BJ (cell line): ENCODE measurements at regions not wholly inside any gene's neighbourhood (a gene's known extent, or its start where the extent isn't known, plus 50 kb on each side); places are given as distances from the start of the nearest gene placed in this dataset.

Experiments
- CTCF ChIA-PET: fragments of 350-600 bp; formaldehyde crosslinking; extraction: SDS; loops from one replicate; lab custom pipeline; 2021; ENCODE audit warnings: antibody characterized with exemption, inconsistent platforms; lab: Yijun Ruan, JAX
- POLR2A ChIA-PET: fragments of 300-600 bp; sonication (Branson Sonifier 250); formaldehyde crosslinking; extraction: SDS; loops from one replicate; lab custom pipeline; 2021; ENCODE audit warnings: antibody characterized with exemption; lab: Charles Lee
- DNase-seq: peaks from one replicate; pipeline ENCODE4 v3.0.0-alpha.2; 2011; ENCODE audit warnings: low read depth
- H3K27me3 ChIP-seq: 2 replicates; pipeline ENCODE4 v1.6.0; 2011; ENCODE audit warnings: low read length; ENCODE audit not compliant: control insufficient read depth, insufficient read depth
- H3K36me3 ChIP-seq: 2 replicates; pipeline ENCODE4 v1.5.1; 2011; ENCODE audit warnings: low read length; ENCODE audit not compliant: control insufficient read depth, insufficient read depth
- H3K4me3 ChIP-seq: 2 replicates; pipeline ENCODE4 v1.5.1; 2011; ENCODE audit warnings: low read depth, mild to moderate bottlenecking, control low read depth, low read length
- CTCF ChIP-seq: IDR thresholded peaks from 2 replicates; pipeline ENCODE4 v1.5.1; 2011; ENCODE audit warnings: low read depth, mild to moderate bottlenecking, control low read depth, inconsistent platforms, low read length, moderate library complexity; ENCODE audit not compliant: insufficient read depth

DNA sequence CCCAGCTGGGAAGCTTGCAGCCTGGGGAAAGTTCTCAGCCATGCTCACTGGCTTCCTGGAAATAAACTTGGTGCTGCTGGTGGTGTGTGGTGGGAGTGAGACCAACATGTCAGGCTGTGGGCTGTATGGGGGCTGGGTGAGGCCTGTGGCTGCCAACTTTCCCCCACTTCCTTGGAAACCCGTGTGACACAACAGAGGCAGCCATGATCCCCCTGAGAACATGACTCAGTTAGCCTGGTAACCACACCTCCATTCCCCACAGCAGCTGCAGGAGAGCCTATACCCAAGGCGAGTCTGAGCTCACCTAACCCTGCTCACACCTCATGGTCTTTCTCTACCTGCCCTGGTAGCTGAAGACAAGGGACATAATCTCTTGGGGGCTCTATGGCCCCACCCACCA lies 72.7 kb upstream of the RGMB start:
- Histone ChIP-seq H3K27me3 (no peaks in the 10 kb centered on the region), H3K36me3 (no peaks in the 10 kb centered on the region), H3K4me3 (no peak overlapping the region)
- CTCF ChIA-PET: interaction anchor here (0.6 to 1.6 kb wide), 2 partner anchors 12 to 47 kb away, joined by 3 read pairs; no protein-coding TSS in a partner anchor
- no peak for TF ChIP-seq CTCF
- no peak for DNase-seq
- POLR2A ChIA-PET: no interaction called here

GRCh38 chr5:98705841-98706240 lies 67.6 kb upstream of the RGMB start:
- Histone ChIP-seq H3K36me3 (no peaks in the 10 kb centered on the region), H3K4me3 (no peak overlapping the region), H3K27me3 (no peaks in the 10 kb centered on the region)
- ChIA-PET CTCF (no interaction called here), POLR2A (no interaction called here)
- DNase-seq: peak; percentile 6
- TF ChIP-seq CTCF: no peak

DNA sequence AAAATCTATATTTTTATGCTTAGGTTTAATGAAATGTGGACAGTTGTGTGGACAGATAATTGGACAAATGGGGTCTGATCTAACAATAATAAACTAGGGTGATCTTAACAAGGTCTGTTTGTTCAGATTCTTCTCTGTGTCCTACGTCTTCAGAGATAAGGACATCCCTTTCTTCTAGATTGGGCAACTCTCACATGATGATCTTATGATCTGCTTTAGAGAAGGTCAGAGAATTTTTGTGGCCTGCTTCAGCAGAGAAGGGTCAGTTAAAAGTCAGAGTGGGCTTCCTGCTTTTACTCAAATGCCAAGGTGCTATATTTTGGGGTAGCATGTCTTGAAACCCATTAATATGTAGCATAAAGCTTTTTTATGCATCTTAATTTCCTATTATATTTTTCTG lies 63.8 kb upstream of the RGMB start:
- H3K4me3 ChIP-seq: no peak overlapping the region
- ChIA-PET CTCF (interaction anchor here (0.5 to 1.1 kb wide), 2 partner anchors 60 to 324 kb away, joined by 3 to 4 read pairs; no protein-coding TSS in a partner anchor), POLR2A (no interaction called here)

DNA sequence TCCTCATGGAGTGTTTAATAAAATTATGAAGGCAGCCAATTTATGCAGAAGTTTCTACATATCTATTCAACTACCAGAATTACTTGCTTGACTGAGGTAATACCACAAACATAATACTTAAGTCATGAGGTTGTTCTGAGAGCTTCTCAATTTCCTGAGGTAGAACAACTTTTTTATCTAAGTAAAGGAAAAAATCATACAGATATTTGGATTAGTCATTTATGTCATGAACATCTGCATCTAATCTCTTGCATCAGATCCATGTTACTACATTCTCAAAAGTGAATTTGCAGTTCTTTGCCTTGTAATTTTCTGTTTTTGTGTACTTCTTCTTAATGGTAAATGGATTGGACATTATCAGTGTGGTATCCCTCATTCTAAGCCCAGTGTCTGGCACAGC lies 60.4 kb upstream of the RGMB start:
- ChIA-PET POLR2A (no interaction called here), CTCF (interaction anchor here (0.9 kb wide), 2 partner anchors 12 to 55 kb away, joined by 3 read pairs; no protein-coding TSS in a partner anchor)
- no peak for DNase-seq
- H3K27me3 ChIP-seq: no peaks in the 10 kb centered on the region
- TF ChIP-seq CTCF: no peak
- no peaks in the 10 kb centered on the region for H3K36me3 ChIP-seq
- H3K4me3 ChIP-seq: no peak overlapping the region

More for the DNA sequence above, 63.8 kb upstream of the RGMB start:
- no peak for DNase-seq
- H3K36me3 ChIP-seq: no peaks in the 10 kb centered on the region
- H3K27me3 ChIP-seq: no peaks in the 10 kb centered on the region
- TF ChIP-seq CTCF: no peak

DNA sequence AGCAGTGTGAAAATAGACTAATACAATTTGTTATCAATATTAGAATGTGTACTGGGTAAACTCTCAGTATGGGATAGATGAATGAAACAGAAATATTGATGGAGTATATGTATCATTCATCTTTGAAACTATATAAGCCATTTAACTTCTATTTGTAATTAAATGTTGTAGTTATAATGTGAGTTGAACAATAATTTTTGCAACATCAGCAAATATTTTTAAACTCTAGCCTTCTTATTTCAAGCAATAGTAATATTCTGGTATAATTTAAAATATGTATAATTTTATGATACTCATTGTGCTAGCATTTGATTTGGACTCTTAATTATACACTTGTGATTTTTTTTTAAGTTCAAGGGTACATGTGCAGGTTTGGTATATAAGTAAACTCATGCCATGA lies 59.6 kb upstream of the RGMB start:
- ChIA-PET POLR2A (no interaction called here), CTCF (no interaction called here)
- no peak overlapping the region for H3K4me3 ChIP-seq
- no peaks in the 10 kb centered on the region for H3K36me3 ChIP-seq
- H3K27me3 ChIP-seq: no peaks in the 10 kb centered on the region
- TF ChIP-seq CTCF: no peak
- DNase-seq: no peak
